HuH-7.5 (cell line): ENCODE measurements at regions not wholly inside any gene's neighbourhood (a gene's known extent, or its start where the extent isn't known, plus 50 kb on each side); places are given as distances from the start of the nearest gene placed in this dataset.
"Not testable (repeated sequence)": the region's sequence is repeated elsewhere in the genome, so short reads cannot be mapped to it uniquely, and the experiment has no call there.

ENCODE experiments used
- DNase-seq: peaks from one replicate; pipeline ENCODE4 v3.0.0; 2011; ENCODE audit warnings: low spot score

DNA sequence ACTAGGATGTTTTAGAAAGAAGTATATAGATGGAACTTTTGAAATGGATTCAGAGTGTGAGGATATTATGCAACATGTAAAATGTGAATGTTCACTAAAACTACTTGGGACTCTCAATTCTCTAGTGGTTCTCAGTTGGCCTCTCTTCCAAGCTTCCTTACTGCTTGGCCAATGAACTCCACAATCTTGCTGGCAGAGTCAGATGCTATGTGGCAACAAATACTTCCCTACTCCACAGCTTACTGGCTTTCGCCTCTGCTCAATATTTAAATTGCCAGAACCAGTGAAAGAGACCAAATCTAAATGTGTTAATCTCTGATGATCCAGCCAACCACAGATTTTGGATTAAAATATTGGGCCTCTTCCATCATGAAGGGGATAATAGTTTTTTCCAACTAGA lies 138.4 kb downstream of the HTR1B start:
- DNase-seq, result no peak

DNA sequence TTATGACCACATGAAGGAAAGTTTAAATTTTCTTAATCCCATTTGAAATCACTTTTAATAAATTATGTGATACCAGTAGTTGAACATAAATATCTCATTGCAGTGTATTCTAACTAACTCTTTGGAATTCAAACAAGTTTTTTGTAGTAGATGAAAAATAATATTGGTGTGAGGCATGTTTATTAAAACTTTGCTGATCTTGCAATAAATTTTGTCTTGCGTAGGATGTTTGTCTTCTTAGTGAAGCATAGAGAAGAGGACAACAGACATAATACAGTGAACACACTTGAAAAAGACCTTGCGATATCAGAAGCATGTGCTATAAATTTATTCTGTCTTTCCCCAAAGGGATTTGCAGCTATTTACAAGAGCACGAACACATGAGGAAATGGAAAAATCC lies 140.7 kb downstream of the HTR1B start:
- DNase-seq, result no peak

DNA sequence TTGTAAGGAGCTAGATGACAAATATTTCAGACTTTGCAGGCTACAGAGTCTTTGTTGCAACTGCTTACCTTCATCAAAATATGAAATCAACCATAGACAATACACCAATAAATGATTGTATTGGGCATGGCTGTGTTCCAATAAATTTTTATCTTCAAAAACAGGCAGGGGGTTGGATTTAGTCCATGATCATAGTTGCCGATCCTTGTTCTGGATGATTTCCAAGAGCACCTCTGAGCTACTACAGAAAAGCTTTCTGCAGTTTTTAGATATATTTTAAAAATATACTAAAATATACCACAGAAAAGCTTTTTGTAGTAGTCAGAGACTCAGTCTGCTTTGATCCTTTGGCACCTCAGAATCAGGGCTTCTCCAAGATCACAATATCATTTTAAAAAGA lies 145.0 kb downstream of the HTR1B start:
- DNase-seq, result no peak

DNA sequence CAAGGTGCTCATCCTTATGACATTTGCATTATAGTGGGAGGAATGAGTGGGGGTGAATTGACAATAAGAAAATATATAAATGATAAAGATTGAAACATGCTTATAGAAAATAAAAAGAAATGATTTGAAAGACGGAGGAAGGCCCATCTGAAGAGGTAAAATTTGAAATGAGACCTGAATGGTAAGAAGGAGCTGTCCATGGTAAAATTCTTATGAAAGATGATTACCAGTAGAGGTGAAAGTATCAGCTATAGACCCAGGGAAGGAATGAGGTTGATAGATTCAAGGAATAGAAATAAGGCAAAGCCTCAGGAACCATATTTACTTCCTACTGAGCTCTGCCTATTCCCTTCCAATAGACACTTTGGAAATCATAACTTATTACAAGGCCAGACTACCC lies 149.7 kb downstream of the HTR1B start:
- DNase-seq, result no peak

DNA sequence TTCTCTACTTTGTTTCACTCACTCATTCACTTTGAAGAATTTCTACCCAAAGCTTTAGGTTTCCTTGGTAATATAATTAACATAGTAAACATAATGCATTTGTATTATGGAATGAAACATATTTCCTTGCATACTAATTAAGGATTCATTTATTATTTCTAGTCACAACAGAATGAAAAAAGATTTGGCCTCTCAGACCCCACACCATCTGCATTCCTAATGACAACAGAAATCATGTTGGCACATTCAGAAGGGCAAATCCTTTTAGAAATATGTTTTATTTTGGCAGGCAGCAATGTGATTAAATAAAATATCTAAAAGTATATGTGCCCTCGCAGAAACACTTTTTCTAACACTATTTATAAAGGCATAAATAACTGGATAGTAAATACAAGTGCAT lies 163.4 kb downstream of the HTR1B start:
- no peak for DNase-seq

DNA sequence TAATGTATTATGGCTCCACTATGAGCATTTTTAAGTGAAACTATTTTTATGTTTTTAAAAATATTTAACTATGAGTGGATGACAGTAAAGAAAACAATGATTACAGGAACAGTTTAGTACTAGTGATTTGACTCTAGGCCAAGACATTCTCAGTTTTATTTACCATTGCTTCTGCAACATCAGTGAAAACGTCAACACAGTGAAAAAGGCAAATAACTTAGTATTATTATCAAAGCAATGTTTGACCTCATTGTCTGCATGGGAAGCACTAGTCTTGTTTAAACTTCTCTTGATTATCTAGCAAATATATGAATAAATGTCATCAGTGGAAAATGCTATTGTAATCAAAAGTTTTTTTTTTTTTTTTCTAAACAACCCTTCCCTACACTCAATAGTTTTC lies 165.0 kb downstream of the HTR1B start:
- DNase-seq, result no peak

DNA sequence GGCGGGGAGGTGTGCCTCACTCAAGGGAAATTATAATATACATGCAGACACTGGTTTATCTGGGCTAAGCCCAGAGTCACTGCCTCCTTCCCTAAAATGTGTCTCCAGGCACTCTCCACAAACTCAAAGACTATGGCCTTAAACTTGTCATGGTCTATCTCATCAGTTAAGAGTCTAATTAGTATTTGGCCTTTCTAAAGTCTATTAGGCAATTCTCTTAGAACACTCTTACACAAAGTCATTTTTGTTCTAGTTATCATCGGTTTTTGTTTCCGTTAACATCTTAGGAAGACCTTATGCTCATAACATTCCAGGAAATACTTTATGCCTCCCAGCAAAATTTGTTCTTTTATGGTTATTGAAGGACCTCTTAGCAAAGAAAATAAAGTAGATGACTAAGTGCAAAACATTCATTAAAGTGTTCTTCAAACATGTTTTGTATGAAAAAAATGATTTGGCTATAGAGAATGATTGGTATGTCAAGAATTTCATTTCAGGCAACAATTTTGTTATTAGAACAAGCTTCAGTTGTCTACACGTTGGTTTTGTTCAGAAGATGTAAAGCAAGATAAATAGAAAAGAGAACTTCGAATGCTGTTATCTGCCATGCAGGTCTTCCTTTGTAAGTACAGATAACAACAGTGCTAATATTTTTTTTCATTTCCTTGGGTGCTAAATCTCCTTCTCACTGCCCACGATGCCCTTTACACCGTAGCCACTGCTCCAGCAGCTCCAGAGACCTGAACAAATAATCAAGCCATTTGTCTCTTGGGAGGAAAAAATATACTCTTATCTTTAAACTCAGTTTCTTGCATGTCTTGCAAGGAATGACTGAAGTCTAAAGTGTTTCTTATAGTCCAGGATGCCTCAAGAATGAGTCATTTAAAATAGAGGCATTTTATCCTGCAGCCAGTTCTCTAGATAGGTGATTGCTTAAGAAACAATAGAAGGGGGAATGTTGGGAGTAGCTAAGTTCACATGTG lies 170.4 kb downstream of the HTR1B start:
- DNase-seq, result no peak

DNA sequence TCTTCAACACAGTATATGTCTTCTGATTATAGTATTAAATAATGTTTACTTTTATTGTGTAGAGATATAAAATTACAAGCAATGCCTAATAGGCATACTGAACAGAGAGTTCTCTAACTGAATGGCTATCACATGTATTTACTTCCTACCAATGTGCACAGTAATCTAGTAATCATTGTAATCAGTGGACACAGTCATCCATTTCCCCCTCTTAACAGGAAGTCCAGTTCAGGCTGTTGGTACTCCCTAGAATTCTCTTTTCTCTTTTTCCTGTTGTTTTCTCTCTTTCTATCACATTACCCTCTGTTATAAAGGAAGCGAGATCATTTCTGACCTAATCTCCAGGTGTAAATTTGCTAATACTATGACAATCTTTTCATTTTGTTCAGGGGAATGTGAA lies 172.5 kb downstream of the HTR1B start:
- DNase-seq, result no peak

DNA sequence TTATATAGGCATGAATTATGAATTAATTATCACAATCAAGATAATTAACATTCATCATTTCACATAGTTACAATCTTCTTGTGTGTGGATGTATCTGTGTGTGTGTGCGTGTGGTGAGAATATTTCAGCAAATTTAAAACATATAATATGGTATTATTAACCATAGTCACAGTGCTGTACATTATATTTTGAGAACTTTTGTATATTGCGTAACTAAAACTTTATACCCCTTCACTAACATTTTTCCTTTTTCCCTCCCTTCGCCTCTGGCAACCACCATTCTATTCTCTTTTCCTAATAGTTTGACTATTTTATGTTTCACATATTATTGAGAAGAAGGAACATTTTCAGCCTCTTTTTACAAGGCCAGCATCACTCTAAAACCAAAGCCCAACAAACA lies 176.8 kb downstream of the HTR1B start:
- DNase-seq, result no peak

DNA sequence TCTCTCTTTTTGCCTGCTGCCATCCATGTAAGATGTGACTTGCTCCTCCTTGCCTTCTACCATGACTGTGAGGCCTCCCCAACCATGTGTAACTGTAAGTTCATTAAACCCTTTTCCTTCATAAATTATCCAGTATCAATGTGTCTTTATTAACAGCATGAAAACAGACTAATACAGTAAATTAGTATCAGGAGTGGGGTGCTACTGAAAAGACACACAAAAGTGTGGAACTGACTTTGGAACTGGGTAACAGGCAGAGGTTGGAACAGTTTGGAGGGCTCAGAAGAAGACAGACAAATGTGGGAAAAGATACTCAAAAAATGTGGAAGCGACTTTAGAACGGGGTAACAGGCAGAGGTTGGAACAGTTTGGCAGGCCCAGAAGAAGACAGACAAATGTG lies 189.4 kb downstream of the HTR1B start:
- DNase-seq, result no peak

DNA sequence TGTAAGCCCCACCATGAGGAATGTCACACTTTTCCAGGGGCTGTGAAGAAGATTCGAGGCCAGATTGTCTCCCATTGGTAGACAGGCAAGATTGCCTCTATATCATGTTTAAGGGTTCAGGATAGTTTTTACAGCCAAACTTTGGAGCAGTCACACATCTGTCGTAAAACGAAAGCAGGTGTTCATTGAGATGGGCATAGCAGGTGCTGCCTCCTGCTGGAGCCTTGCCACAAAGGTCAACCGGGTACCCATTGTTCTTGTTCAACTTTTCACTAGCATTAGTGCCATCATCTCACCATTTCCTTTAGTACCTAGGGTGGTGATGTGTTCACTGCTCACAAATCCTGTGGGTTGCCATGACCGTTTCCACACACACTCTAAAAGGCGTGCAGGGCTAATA lies 198.3 kb downstream of the HTR1B start:
- DNase-seq, result no peak

DNA sequence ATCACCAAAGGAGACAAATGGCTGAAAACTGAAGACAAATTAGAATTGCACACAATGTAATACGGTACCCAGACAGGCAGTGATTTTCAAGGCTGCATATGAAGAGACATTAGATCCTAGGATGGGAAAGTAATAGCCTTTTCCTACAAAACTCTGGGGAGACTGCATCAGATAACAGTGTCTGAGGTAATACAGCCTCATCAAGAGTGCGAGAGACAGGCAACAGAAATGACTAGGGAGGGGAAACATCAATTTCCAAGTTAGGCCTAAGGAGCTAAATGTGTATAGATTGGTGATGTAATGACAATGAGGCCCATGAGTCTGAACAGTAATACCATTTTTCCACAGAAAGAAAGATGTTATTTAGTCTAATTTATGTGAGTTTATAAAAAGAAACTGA lies 200.3 kb downstream of the HTR1B start:
- no peak for DNase-seq

DNA sequence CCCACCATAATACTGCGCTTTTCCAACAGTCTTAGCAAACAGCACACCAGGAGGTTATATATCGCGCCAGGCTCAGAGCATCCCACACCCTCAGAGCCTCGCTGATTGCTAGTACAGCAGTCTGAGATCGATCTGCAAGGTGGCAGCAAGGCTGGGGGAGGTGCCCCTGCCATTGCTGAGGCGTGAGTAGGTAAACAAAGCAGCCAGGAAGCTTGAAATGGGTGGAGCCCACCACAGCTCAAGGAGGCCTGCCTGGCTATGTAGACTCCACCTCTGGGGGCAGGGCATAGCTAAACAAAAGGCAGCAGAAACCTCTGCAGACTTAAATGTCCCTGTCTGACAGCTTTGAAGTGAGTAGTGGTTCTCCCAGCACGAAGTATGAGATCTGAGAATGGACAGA lies 211.5 kb downstream of the HTR1B start:
- not testable (repeated sequence) for DNase-seq

DNA sequence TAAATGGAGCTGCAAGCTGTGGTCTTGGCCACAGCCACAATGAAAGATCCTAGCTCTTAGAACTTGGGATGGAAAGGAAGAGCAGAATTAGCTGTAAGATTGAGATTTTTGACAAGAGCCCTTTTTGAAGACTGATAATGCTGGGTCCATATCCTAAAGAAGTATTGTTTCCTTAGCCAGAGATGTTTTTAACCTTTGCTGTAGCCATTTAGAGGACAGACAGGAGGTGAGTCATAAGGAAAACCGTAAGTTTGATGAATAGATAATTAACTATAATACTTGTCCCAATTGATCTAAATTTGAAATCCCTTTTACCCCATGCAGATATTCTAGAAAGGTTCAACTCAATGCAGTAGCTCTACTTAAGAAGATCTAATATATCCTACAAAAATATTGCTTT lies 213.7 kb downstream of the HTR1B start:
- no peak for DNase-seq

DNA sequence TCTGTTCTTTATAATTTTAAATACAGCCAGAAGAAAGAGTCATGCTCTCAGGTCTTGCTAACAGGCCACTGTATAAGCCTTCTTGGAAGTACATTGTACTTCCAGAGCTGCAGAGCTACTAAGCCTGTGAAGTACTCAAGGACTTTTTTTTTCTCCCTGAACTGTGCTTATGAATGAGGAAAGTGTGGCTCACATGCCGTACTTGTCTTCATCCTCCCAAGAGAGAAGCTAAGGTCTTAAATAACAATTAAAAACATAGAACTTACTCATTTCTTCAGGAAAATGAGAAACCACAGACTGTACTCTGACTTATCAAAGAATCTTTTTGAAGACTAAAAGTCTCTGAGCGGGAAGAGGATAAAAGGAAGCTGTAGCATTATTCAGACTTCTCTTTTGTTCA lies 218.3 kb downstream of the HTR1B start:
- no peak for DNase-seq

DNA sequence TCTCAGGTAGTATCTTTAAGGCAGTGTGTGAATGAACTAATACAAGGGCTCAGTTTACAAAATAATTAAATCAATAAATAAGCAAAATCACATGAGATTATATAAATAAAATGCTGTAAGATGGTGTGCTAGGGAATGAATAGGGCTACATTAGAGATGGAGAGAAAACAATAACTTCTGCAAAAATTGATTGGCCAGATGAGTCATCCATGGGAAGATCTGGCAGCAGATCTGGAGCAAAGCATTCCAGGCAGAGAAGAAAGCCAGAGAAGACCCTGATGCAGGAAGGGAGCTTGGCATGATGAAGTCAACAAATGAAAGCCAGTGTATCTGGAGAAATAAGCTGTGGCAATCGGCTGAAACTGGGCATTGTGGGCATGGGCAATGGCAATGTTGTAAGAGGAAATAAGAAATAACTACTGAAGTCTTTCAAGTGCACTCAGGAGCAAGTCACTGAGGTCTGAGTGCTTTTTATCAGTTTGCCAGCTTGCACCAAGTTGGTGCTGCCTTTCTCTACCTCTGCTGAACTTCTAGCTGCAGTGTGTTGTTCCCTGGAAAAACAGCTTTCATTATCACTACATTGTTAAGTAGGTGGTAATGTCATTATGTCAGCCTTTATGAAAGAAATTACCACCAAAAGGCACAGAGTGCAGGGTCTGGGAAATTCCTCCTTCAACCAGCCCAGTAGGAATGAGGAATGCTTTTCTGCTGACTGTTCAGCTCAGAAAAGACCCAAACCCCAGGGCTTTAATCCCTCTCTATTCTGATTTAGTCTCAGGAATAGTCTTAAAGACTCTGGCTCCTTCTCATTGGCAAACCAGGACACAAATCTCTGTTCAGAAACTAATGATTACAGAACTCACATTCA lies 231.6 kb downstream of the HTR1B start:
- no peak for DNase-seq

DNA sequence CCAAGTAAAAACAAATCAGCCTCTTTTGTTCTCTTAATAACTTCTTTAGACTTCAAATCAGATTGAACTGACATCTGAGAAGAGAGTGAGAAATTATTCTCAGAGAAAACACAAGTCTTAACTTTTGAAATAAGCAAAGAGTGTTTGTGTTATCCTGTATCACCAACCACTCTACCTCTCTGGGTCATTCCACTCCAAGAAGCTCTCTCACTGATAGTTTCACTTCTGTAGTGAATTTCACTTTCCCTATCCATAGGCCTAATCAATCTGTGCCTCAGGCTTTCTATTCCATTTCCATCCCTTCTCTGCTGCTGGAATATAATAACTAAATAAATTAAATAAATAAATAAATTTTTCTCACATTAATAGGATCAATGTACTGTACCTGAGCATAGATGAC lies 235.0 kb downstream of the HTR1B start:
- DNase-seq, result no peak

DNA sequence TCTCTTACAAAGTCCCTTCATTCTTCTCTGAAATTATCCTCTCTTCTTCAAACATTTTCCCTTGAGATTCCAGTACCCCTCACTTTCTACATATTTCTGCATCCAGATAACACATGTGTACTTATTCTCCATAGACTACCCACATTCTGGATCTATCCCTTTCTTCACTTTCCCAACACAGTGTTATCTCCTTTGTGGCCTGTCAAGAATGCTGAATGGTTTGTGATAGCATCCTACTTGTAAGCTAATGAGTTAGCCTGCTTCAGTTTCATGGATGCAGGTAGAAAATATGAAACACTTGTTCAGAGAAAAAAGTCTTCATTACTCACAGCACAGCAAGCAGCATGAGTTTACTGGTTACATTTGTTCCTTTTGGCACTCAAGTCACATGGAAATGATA lies 245.4 kb downstream of the HTR1B start:
- DNase-seq, result no peak

DNA sequence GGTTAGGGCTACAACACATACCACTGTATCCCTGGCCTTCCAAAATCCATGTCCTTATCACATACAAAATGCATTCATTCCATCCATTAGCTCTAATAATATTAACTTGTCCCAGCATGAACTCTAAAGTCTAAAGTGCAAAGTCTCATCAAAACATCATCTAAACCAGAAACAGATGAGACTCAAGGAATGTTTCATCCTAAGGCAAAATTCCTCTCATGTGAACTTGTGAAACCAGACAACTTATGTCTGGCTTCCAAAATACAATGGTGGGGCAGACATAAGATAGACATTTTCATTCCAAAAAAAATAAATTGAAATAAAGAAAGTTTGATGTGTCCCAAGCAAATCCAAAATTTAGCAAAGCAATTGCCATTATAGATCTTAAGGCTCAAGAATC lies 257.4 kb downstream of the HTR1B start:
- DNase-seq, result no peak

DNA sequence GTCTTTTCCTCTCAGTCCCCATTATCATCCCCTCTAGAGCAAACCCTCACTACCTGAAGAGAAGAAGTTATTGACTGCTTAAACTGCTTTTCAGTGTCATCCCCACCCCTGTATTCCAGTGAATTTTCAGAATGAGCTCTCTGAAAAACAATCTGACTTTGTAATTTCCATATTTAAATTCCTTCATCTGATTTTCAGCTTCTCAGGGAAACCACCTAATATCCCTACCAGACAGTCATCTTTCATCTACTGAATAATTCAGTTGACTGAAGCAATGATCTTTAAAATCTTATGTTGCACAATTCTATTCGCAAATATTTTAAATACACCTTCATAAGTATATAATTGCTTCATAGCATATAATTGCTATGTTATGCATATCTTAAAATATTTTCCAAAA lies 258.7 kb downstream of the HTR1B start:
- no peak for DNase-seq

DNA sequence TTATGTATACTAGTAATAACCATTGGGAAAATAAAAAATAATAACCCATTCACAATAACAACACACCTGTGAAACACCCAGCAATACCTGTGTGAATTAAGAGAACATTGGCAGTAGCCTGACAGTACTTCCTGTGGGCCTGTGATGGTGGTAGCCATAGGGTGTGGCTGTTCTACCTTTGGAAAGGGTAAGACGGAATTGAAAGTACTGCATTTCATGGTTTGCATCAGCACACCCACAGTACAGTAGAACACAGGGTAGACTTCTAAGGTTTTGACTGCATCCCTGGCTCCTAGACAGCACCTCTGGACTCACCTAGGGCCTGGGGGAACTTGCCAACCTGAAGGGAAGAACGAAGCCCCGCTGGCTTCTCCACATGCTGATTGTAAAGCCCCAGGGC lies 279.8 kb downstream of the HTR1B start:
- no peak for DNase-seq

DNA sequence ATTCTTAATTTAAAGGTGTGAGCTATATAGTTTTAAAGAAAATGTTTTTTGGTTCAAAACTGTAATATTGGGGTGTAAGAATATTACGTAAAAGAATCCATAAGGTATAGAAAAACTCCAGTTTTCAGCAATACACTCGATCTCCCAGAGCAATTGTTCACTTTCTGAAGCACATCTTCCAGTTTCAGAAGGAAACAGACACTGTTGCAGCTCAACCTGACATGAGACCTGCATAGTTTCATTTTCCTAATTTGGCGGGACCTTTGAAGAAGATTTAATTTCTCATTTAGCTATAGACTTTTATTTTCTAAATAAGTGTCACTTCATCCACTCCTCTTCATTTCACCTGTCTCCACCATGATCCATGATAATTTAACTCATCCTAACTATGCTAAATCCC lies 281.5 kb downstream of the HTR1B start:
- DNase-seq, result no peak

DNA sequence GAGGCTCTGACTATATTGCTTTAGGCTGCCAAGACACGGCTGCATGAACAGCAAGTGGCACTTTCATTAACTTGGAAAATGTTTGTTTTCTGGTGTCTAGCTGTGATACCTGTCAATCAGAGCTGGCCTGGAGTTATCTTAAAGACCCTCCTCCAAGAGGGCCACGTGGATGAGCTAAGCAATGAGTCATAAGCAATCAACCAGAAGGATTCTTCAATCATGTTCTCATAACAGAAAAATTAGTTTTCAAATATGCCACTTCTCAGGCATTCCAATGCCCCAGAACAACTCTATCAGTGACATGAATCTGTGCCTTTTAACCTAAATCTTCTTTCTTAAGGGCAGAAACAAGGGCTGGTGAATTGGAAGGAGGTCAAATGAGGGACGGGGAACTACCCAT lies 283.0 kb downstream of the HTR1B start:
- DNase-seq, result no peak
